Endothelial cell (in vitro differentiated cells): ENCODE measurements at regions not wholly inside any gene's neighbourhood (a gene's known extent, or its start where the extent isn't known, plus 50 kb on each side); places are given as distances from the start of the nearest gene placed in this dataset.

Experiments used
- DNase-seq: peaks from one replicate; pipeline ENCODE4 v3.0.0; 2021; ENCODE audit warnings: low spot score
- H3K27ac Mint-ChIP-seq: one replicate; pipeline ENCODE4 v1.8.0; 2021; ENCODE audit warnings: mixed read lengths, inconsistent platforms; ENCODE audit not compliant: unreplicated experiment
- H3K27me3 Mint-ChIP-seq: one replicate; pipeline ENCODE4 v1.8.0; 2021; ENCODE audit warnings: mild to moderate bottlenecking, moderate library complexity, mixed read lengths, inconsistent platforms; ENCODE audit not compliant: unreplicated experiment
- H3K36me3 Mint-ChIP-seq: one replicate; pipeline ENCODE4 v1.8.0; 2021; ENCODE audit warnings: mild to moderate bottlenecking, low read depth, mixed read lengths, inconsistent platforms; ENCODE audit not compliant: unreplicated experiment
- H3K4me1 Mint-ChIP-seq: one replicate; pipeline ENCODE4 v1.8.0; 2021; ENCODE audit warnings: mild to moderate bottlenecking, mixed read lengths, inconsistent platforms; ENCODE audit not compliant: unreplicated experiment
- H3K4me3 Mint-ChIP-seq: one replicate; pipeline ENCODE4 v1.8.0; 2021; ENCODE audit warnings: mild to moderate bottlenecking, mixed read lengths, inconsistent platforms; ENCODE audit not compliant: unreplicated experiment
- H3K9me3 Mint-ChIP-seq: one replicate; pipeline ENCODE4 v1.8.0; 2021; ENCODE audit warnings: mixed read lengths, inconsistent platforms; ENCODE audit not compliant: unreplicated experiment
- TF ChIP-seq, protein P1 (sequence below): fragments of 200-600 bp; sonication (generic); IDR thresholded peaks from one replicate; pipeline ENCODE4 v1.5.0; 2021; ENCODE audit warnings: antibody characterized with exemption; ENCODE audit not compliant: unreplicated experiment

DNA sequence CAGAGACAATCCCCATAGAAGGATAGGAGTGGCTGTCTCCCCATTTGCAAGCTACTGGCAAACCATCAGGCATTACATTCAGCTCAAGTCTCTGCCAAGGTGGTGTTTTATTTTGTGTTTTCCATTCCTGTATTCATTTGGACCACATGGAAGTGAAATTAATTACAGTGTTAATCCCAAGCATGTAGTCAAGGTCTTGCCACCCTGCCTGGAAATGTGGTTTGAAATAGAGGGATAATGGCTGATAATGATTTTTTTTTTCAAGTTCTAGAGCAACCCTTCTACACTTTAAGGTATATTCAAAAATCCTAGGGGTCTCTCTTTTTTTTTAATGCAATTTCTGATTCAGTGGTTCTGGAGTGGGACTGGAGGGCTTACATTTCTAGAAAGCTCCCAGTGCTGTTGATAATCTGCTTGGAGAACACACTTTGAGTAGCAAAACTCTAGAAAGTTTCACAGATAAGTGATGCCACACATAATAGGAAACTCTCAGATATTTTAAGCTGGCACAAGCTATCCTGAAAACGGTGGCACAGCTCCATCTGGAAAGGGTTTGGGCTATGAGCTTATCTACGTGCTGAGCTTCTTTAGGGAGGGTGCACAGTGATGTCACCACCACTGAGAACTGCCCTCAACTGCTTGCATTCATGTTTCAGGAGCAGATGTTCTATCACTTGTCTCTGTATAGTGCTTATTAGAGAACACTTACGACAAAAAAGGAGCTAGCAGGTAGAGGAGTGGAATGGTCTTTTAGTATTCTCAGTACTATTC lies 140.1 kb upstream of the IL12A start:
- H3K27ac Mint-ChIP-seq, result no peak overlapping the region
- no peaks in the 10 kb centered on the region for H3K9me3 Mint-ChIP-seq
- peaks cover 5% of the 10 kb centered on the region for H3K27me3 Mint-ChIP-seq
- no peak for DNase-seq
- no peak overlapping the region for H3K4me3 Mint-ChIP-seq
- peaks cover 85% of the 10 kb centered on the region for H3K4me1 Mint-ChIP-seq
- H3K36me3 Mint-ChIP-seq, result peaks cover 28% of the 10 kb centered on the region
- TF ChIP-seq, protein P1, sequence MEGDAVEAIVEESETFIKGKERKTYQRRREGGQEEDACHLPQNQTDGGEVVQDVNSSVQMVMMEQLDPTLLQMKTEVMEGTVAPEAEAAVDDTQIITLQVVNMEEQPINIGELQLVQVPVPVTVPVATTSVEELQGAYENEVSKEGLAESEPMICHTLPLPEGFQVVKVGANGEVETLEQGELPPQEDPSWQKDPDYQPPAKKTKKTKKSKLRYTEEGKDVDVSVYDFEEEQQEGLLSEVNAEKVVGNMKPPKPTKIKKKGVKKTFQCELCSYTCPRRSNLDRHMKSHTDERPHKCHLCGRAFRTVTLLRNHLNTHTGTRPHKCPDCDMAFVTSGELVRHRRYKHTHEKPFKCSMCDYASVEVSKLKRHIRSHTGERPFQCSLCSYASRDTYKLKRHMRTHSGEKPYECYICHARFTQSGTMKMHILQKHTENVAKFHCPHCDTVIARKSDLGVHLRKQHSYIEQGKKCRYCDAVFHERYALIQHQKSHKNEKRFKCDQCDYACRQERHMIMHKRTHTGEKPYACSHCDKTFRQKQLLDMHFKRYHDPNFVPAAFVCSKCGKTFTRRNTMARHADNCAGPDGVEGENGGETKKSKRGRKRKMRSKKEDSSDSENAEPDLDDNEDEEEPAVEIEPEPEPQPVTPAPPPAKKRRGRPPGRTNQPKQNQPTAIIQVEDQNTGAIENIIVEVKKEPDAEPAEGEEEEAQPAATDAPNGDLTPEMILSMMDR, result no peak

DNA sequence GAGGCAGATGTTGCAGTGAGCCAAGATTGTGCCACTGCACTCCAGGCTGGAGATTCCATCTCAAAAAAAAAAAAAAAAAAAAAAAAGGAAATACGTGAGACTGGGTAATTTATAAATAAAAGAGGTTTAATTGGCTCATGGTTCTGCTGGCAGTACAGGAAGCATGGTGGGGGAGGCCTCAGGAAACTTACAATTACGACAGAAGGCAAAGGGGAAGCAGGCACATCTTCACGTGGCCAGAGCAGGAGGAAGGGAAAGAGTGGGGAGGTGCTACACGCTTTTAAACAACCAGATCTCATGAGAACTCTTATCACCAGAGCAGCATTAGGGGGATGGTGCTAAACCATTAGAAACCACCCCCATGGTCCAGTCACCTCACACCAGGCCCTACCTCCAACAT lies 138.2 kb upstream of the IL12A start:
- no peaks in the 10 kb centered on the region for H3K9me3 Mint-ChIP-seq

DNA sequence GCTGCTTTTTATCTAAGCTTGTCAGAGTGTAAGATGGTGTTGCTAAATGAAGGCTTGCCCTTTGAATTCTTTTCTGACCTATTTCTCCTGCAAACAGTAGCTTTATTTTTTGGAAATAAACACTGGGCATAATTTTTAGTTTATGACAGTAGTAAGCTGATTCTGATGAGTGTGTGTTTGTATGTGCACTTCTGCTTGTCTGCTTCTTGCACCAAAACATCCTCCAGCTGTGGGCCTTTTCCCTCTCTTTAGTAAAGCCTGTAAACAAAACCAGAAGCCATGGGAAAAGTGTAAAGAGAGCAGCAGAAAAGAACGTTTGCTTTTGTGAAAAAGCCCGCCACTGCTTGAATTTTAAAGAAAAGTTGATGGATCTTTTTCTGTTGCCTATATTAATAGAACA lies 136.4 kb upstream of the IL12A start:
- no peak for DNase-seq
- Mint-ChIP-seq H3K9me3 (no peaks in the 10 kb centered on the region), H3K36me3 (peaks cover 24% of the 10 kb centered on the region), H3K27ac (peak overlapping the region; percentile 99), H3K4me3 (peak overlapping the region; percentile 92), H3K27me3 (peaks cover 5% of the 10 kb centered on the region), H3K4me1 (peaks cover 79% of the 10 kb centered on the region)
- TF ChIP-seq, protein P1, result no peak

More for the DNA sequence above, 138.2 kb upstream of the IL12A start:
- DNase-seq, result no peak
- peaks cover 5% of the 10 kb centered on the region for H3K27me3 Mint-ChIP-seq
- peaks cover 79% of the 10 kb centered on the region for H3K4me1 Mint-ChIP-seq
- peak overlapping the region; percentile 93 for H3K27ac Mint-ChIP-seq
- TF ChIP-seq, protein P1, result no peak
- H3K4me3 Mint-ChIP-seq, result peak overlapping the region; percentile 78
- H3K36me3 Mint-ChIP-seq, result peaks cover 24% of the 10 kb centered on the region

DNA sequence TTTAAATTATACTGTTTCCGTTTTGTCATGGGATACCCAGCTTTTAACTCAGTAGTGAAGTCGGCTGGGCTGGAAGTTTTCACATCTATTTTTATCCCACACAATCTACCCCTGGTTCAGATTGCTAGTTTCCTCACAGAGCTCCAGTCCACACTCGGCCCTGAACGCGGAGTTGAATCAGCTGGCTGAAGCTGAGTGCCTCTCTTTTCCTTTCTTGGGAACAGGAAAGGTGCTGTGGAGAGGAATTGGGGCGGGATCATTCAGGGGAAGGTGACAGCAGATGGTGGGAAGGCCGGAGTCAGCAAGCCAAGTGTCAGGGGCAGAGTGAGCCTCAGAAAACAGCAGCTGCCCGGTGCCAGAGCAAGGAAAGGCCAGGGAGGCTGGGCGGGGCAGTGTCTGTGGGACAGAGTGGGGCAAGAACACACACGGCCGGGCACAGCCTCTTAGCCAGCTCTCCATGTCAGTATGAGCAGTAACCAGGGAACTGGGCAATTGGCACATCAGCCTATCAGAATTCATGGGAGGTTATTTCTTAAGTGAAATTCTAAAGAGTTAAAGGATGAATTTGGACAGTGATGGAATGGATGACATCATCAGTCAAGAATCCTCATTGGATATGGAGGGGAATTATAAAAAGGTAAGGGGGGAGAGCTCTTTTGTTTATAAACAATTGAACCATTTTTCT lies 135.7 kb upstream of the IL12A start:
- H3K4me1 Mint-ChIP-seq, result peaks cover 81% of the 10 kb centered on the region
- no peaks in the 10 kb centered on the region for H3K9me3 Mint-ChIP-seq
- H3K27ac Mint-ChIP-seq, result peak overlapping the region; percentile 99
- TF ChIP-seq, protein P1, result no peak
- peaks cover 23% of the 10 kb centered on the region for H3K36me3 Mint-ChIP-seq
- peaks cover 5% of the 10 kb centered on the region for H3K27me3 Mint-ChIP-seq
- DNase-seq, result peak; percentile 64
- H3K4me3 Mint-ChIP-seq, result peak overlapping the region; percentile 92

DNA sequence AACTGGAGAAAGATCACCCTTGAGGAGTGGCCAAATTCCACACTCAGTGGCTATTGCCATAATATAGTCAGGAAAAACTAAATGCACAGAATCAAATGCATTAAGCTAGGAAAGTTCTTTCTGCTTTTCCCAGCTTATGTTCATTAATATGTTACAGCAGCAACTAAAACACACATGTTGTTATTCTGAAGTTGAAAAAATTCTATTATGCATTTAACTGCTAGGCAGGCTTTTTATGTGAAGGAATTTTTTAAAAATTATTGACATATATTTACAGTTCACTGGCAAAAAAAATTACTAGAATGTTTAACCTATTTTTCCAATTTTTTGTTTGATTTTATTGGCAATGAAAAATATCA lies 135.2 kb upstream of the IL12A start:
- peaks cover 18% of the 10 kb centered on the region for H3K36me3 Mint-ChIP-seq
- TF ChIP-seq, protein P1, result no peak
- no peaks in the 10 kb centered on the region for H3K9me3 Mint-ChIP-seq
- H3K4me1 Mint-ChIP-seq, result peaks cover 80% of the 10 kb centered on the region
- DNase-seq, result no peak
- peak overlapping the region; percentile 99 for H3K27ac Mint-ChIP-seq
- H3K4me3 Mint-ChIP-seq, result peak overlapping the region; percentile 92
- H3K27me3 Mint-ChIP-seq, result peaks cover 5% of the 10 kb centered on the region
